IMR-90 (cell line): ENCODE measurements at regions not wholly inside any gene's neighbourhood (a gene's known extent, or its start where the extent isn't known, plus 50 kb on each side); places are given as distances from the start of the nearest gene placed in this dataset.

ENCODE experiments used
- ATAC-seq: fragments of 200-7000 bp; cut with Tn5 transposase; 2 replicates; pipeline ENCODE4 v1.9.1; 2020; ENCODE audit warnings: low read depth, mild to moderate bottlenecking, moderate library complexity
- BruUV-seq: library from RNA; stranded (reverse); fragments of 400-500 nt; replicated peaks from 2 replicates; lab custom pipeline; 2021; lab: Mats Ljungman, UMichigan
- CTCF ChIA-PET: fragments of 300-600 bp; formaldehyde crosslinking; extraction: SDS; loops from one replicate; lab custom pipeline; 2021; ENCODE audit warnings: antibody characterized with exemption; lab: Yijun Ruan, JAX
- POLR2A ChIA-PET: fragments of 300-600 bp; sonication (Branson Sonifier 250); formaldehyde crosslinking; loops from one replicate; lab custom pipeline; 2022; ENCODE audit warnings: antibody characterized with exemption; ENCODE audit not compliant: unreplicated experiment; lab: Charles Lee
- DNase-seq: peaks from one replicate; pipeline ENCODE4 v3.0.0; 2013
- H2AFZ ChIP-seq: replicated peaks from 2 replicates; pipeline ENCODE3; 2013; ENCODE audit warnings: low read length, mild to moderate bottlenecking; ENCODE audit not compliant: poor library complexity
- H2AK5ac ChIP-seq: 2 replicates; pipeline ENCODE4 v1.6.1; 2013; ENCODE audit warnings: low read depth, low read length, inconsistent platforms
- H2AK9ac ChIP-seq: replicated peaks from 2 replicates; pipeline ENCODE3; 2013; ENCODE audit warnings: mild to moderate bottlenecking, low read depth, low read length, moderate library complexity; ENCODE audit not compliant: poor library complexity
- H2BK120ac ChIP-seq: 2 replicates; pipeline ENCODE4 v1.6.1; 2013; ENCODE audit warnings: low read depth, low read length, inconsistent platforms
- H2BK15ac ChIP-seq: 3 replicates; pipeline ENCODE4 v1.6.1; 2013; ENCODE audit warnings: low read depth, low read length, inconsistent platforms
- H2BK20ac ChIP-seq: 2 replicates; pipeline ENCODE4 v1.6.1; 2013; ENCODE audit warnings: low read depth, mild to moderate bottlenecking, inconsistent platforms, low read length, moderate library complexity
- H2BK5ac ChIP-seq: 2 replicates; pipeline ENCODE4 v1.6.1; 2013; ENCODE audit warnings: mild to moderate bottlenecking, low read depth, low read length, inconsistent platforms; ENCODE audit not compliant: poor library complexity, severe bottlenecking
- H3K14ac ChIP-seq: replicated peaks from 2 replicates; pipeline ENCODE4 v1.6.1; 2013; ENCODE audit warnings: low read depth, low read length, inconsistent platforms
- H3K18ac ChIP-seq: 2 replicates; pipeline ENCODE4 v1.6.1; 2013; ENCODE audit warnings: low read depth, low read length, control low read depth
- H3K23ac ChIP-seq: 2 replicates; pipeline ENCODE4 v1.6.1; 2013; ENCODE audit warnings: low read depth, low read length, inconsistent platforms
- H3K27ac ChIP-seq: 2 replicates; pipeline ENCODE4 v1.5.1; 2013; ENCODE audit warnings: mild to moderate bottlenecking, control low read depth, low read length; ENCODE audit not compliant: insufficient read depth
- H3K27me3 ChIP-seq: 2 replicates; pipeline ENCODE4 v1.6.1; 2013; ENCODE audit warnings: low read length; ENCODE audit not compliant: control insufficient read depth, insufficient read depth
- H3K36me3 ChIP-seq: 2 replicates; pipeline ENCODE4 v1.6.1; 2013; ENCODE audit warnings: low read length, mixed read lengths; ENCODE audit not compliant: control insufficient read depth, insufficient read depth
- H3K4ac ChIP-seq: 2 replicates; pipeline ENCODE4 v1.6.1; 2013; ENCODE audit warnings: low read depth, low read length, inconsistent platforms
- H3K4me1 ChIP-seq: 2 replicates; pipeline ENCODE4 v1.6.1; 2013; ENCODE audit warnings: low read length, mixed read lengths; ENCODE audit not compliant: control insufficient read depth, insufficient read depth
- H3K4me2 ChIP-seq: 2 replicates; pipeline ENCODE4 v1.6.1; 2013; ENCODE audit warnings: low read depth, mild to moderate bottlenecking, control low read depth, low read length, moderate library complexity
- H3K4me3 ChIP-seq: 2 replicates; pipeline ENCODE4 v1.5.1; 2013; ENCODE audit warnings: low read depth, mild to moderate bottlenecking, control low read depth, low read length, moderate library complexity; ENCODE audit not compliant: insufficient read depth
- H3K56ac ChIP-seq: 2 replicates; pipeline ENCODE4 v1.6.1; 2013; ENCODE audit warnings: low read length, inconsistent platforms; ENCODE audit not compliant: insufficient read depth; ENCODE audit errors: extremely low read depth
- H3K79me1 ChIP-seq, 2 experiments: 2 replicates each; pipeline ENCODE4 v1.6.1; 2013; ENCODE audit warnings: low read length in 2 of 2, inconsistent platforms in 1 of 2, low read depth in 1 of 2
- H3K9ac ChIP-seq: 2 replicates; pipeline ENCODE4 v1.6.1; 2013; ENCODE audit warnings: low read depth, low read length, control low read depth
- H3K9me1 ChIP-seq: 2 replicates; pipeline ENCODE4 v1.6.1; 2013; ENCODE audit warnings: low read length, inconsistent platforms; ENCODE audit not compliant: insufficient read depth
- H3K9me3 ChIP-seq: 2 replicates; pipeline ENCODE4 v1.6.1; 2013; ENCODE audit warnings: low read length; ENCODE audit not compliant: control insufficient read depth, insufficient read depth
- H4K20me1 ChIP-seq: 2 replicates; pipeline ENCODE4 v1.6.1; 2013; ENCODE audit warnings: low read length, inconsistent platforms; ENCODE audit not compliant: insufficient read depth
- H4K5ac ChIP-seq: 2 replicates; pipeline ENCODE4 v1.6.1; 2013; ENCODE audit warnings: mild to moderate bottlenecking, low read depth, low read length, control low read depth
- H4K8ac ChIP-seq, 2 experiments: 2 replicates each; pipeline ENCODE4 v1.6.1; 2013; ENCODE audit warnings: low read depth in 2 of 2, low read length in 2 of 2, control low read depth in 1 of 2, inconsistent platforms in 1 of 2
- H4K91ac ChIP-seq: 2 replicates; pipeline ENCODE4 v1.6.1; 2013; ENCODE audit warnings: low read depth, low read length, inconsistent platforms; ENCODE audit not compliant: insufficient read depth
- BHLHE40 ChIP-seq: fragments of 150-350 bp; IDR thresholded peaks from 2 replicates; pipeline ENCODE4 v1.6.1; 2016; ENCODE audit warnings: mild to moderate bottlenecking, low read depth, low read length
- CEBPB ChIP-seq: IDR thresholded peaks from 2 replicates; pipeline ENCODE4 v1.6.1; 2012; ENCODE audit warnings: low read depth, low read length, improper control_type of control experiment
- CHD1 ChIP-seq: IDR thresholded peaks from 2 replicates; pipeline ENCODE4 v1.6.1; 2012; ENCODE audit warnings: low read depth, low read length, improper control_type of control experiment
- FOS ChIP-seq: fragments of 150-350 bp; IDR thresholded peaks from 2 replicates; pipeline ENCODE4 v1.6.1; 2016; ENCODE audit warnings: low read depth, low read length
- MAFK ChIP-seq: IDR thresholded peaks from 2 replicates; pipeline ENCODE4 v1.6.1; 2012; ENCODE audit warnings: low read depth, low read length, improper control_type of control experiment
- MAZ ChIP-seq: IDR thresholded peaks from 2 replicates; pipeline ENCODE4 v1.6.1; 2012; ENCODE audit warnings: low read depth, mild to moderate bottlenecking, low read length, improper control_type of control experiment, moderate library complexity, borderline replicate concordance
- MXI1 ChIP-seq: IDR thresholded peaks from 2 replicates; pipeline ENCODE4 v1.6.1; 2012; ENCODE audit warnings: low read depth, mild to moderate bottlenecking, low read length, moderate library complexity, borderline replicate concordance
- NFE2L2 ChIP-seq: fragments of 150-350 bp; IDR thresholded peaks from 2 replicates; pipeline ENCODE4 v1.6.1; 2016; ENCODE audit warnings: low read depth, mild to moderate bottlenecking, low read length
- POLR2A ChIP-seq: IDR thresholded peaks from 2 replicates; pipeline ENCODE4 v1.6.1; 2012; ENCODE audit warnings: mild to moderate bottlenecking, low read depth, low read length
- RAD21 ChIP-seq: IDR thresholded peaks from 2 replicates; pipeline ENCODE4 v1.6.1; 2012; ENCODE audit warnings: low read length, improper control_type of control experiment
- SMC3 ChIP-seq: fragments of 150-350 bp; IDR thresholded peaks from 2 replicates; pipeline ENCODE4 v1.6.1; 2016; ENCODE audit warnings: low read depth, mild to moderate bottlenecking, antibody characterized with exemption, low read length, moderate library complexity
- WGBS, 2 experiments: methylation state at CpG; one replicate each; pipeline versions ENCODE4 v1.1.5 to v1.1.7; 2013; ENCODE audit warnings: missing lambda C conversion rate in 2 of 2; ENCODE audit not compliant: insufficient read length in 1 of 2; ENCODE audit errors: extremely low coverage in 2 of 2; 5-methylcytosine and 5-hydroxymethylcytosine counted together
- dilution Hi-C: fragments of 300-500 bp; cut with HindIII; formaldehyde crosslinking; loops from one replicate; pipeline ENCODE4 v1.14.3; 2018; ENCODE audit warnings: low sequenced_read_pairs; ENCODE audit not compliant: unreplicated experiment
- in situ Hi-C: fragments of 300-500 bp; cut with MboI; formaldehyde crosslinking; loops from 3 replicates; pipeline ENCODE4 v1.14.3; 2019; ENCODE audit warnings: low sequenced_read_pairs, inconsistent platforms, mixed read lengths
- intact Hi-C: fragments of 100-400 bp; cut with micrococcal nuclease; formaldehyde crosslinking; loops from 2 replicates; pipeline ENCODE4 v1.10.0; 2022
- TF ChIP-seq, protein P1 (sequence below): conservative IDR thresholded peaks from 2 replicates; pipeline ENCODE4 v1.5.1; 2012; ENCODE audit warnings: mild to moderate bottlenecking, low read depth, low read length, improper control_type of control experiment
- TF ChIP-seq, protein P2 (sequence below): fragments of 150-350 bp; IDR thresholded peaks from 2 replicates; pipeline ENCODE4 v1.6.1; 2016; ENCODE audit warnings: low read depth, mild to moderate bottlenecking, low read length, moderate library complexity, borderline replicate concordance
- TF ChIP-seq, protein P3 (sequence below): fragments of 150-350 bp; IDR thresholded peaks from 2 replicates; pipeline ENCODE4 v1.6.1; 2017; ENCODE audit warnings: mild to moderate bottlenecking, antibody characterized with exemption, low read length, low read depth

DNA sequence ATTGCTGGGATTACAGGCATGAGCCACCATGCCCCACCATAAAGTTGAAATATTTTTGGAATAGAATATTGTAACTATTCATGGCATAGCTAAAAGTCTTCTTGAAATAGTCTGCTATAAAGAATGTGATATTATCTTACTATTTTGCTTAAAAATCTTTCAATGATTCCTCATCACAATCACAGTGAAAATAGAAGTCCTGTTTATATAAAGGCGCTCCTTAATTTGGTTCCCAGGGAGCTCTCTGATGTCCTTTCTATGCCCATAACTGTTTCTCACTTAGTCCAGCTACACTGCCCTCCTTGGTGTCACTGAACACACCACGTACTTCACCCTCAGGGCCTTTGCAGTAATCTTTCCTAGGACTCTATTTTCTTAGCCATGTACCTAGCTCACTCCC lies 331.7 kb upstream of the GIMD1 start:
- no peak overlapping the region for H3K4ac ChIP-seq
- no peak overlapping the region for H2BK15ac ChIP-seq
- no peak overlapping the region for H2AK9ac ChIP-seq
- DNase-seq (no peak), ATAC-seq (no peak)
- H4K20me1 ChIP-seq: no peaks in the 10 kb centered on the region
- ChIA-PET CTCF (no interaction called here), POLR2A (no interaction called here)
- no peak overlapping the region for H4K91ac ChIP-seq
- no peak overlapping the region for H2AK5ac ChIP-seq
- no peak overlapping the region for H4K5ac ChIP-seq
- H2BK5ac ChIP-seq: no peak overlapping the region
- H3K36me3 ChIP-seq: no peaks in the 10 kb centered on the region
- in situ Hi-C loops: no loop called here
- H3K27ac ChIP-seq: no peak overlapping the region
- no peaks in the 10 kb centered on the region for H3K79me1 ChIP-seq
- H2BK20ac ChIP-seq: no peak overlapping the region
- H3K14ac ChIP-seq: no peak overlapping the region
- H2AFZ ChIP-seq: no peak overlapping the region
- H3K9ac ChIP-seq: no peak overlapping the region
- H3K4me2 ChIP-seq: no peak overlapping the region
- no TSS peak for BruUV-seq
- no peak overlapping the region for H3K4me3 ChIP-seq
- 17% methylated on average over 1 of the region's 2 CpGs; no CpG with 5 or more reads in 1 of the 2 experiments for WGBS, 2 experiments
- H3K18ac ChIP-seq: no peak overlapping the region
- TF ChIP-seq SMC3: no peak
- TF ChIP-seq RAD21: no peak
- TF ChIP-seq MXI1: no peak
- TF ChIP-seq, protein P1, sequence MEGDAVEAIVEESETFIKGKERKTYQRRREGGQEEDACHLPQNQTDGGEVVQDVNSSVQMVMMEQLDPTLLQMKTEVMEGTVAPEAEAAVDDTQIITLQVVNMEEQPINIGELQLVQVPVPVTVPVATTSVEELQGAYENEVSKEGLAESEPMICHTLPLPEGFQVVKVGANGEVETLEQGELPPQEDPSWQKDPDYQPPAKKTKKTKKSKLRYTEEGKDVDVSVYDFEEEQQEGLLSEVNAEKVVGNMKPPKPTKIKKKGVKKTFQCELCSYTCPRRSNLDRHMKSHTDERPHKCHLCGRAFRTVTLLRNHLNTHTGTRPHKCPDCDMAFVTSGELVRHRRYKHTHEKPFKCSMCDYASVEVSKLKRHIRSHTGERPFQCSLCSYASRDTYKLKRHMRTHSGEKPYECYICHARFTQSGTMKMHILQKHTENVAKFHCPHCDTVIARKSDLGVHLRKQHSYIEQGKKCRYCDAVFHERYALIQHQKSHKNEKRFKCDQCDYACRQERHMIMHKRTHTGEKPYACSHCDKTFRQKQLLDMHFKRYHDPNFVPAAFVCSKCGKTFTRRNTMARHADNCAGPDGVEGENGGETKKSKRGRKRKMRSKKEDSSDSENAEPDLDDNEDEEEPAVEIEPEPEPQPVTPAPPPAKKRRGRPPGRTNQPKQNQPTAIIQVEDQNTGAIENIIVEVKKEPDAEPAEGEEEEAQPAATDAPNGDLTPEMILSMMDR: no peak
- no peak for TF ChIP-seq BHLHE40
- no peak for TF ChIP-seq FOS
- TF ChIP-seq, protein P2, sequence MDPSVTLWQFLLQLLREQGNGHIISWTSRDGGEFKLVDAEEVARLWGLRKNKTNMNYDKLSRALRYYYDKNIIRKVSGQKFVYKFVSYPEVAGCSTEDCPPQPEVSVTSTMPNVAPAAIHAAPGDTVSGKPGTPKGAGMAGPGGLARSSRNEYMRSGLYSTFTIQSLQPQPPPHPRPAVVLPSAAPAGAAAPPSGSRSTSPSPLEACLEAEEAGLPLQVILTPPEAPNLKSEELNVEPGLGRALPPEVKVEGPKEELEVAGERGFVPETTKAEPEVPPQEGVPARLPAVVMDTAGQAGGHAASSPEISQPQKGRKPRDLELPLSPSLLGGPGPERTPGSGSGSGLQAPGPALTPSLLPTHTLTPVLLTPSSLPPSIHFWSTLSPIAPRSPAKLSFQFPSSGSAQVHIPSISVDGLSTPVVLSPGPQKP: no peak
- no peak for TF ChIP-seq MAFK
- no peak for TF ChIP-seq CEBPB
- TF ChIP-seq, protein P3, sequence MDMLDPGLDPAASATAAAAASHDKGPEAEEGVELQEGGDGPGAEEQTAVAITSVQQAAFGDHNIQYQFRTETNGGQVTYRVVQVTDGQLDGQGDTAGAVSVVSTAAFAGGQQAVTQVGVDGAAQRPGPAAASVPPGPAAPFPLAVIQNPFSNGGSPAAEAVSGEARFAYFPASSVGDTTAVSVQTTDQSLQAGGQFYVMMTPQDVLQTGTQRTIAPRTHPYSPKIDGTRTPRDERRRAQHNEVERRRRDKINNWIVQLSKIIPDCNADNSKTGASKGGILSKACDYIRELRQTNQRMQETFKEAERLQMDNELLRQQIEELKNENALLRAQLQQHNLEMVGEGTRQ: no peak
- TF ChIP-seq MAZ: no peak
- no peak for TF ChIP-seq CHD1
- TF ChIP-seq NFE2L2: no peak
- no peak for TF ChIP-seq POLR2A
- dilution Hi-C loops: no loop called here
- no peak overlapping the region for H3K56ac ChIP-seq
- no peak overlapping the region for H2BK120ac ChIP-seq
- no peak overlapping the region for H4K8ac ChIP-seq
- intact Hi-C loops: no loop called here
- no peaks in the 10 kb centered on the region for H3K4me1 ChIP-seq
- H3K9me1 ChIP-seq: no peaks in the 10 kb centered on the region
- H3K27me3 ChIP-seq: no peaks in the 10 kb centered on the region
- no peaks in the 10 kb centered on the region for H3K9me3 ChIP-seq
- no peak overlapping the region for H3K23ac ChIP-seq
